ENCODE measurements at regions not wholly inside any gene's neighbourhood (a gene's known extent, or its start where the extent isn't known, plus 50 kb on each side); places are given as distances from the start of the nearest gene placed in this dataset.
A peak's percentile ranks its signal among the peaks of the same experiment; 100 is the strongest.
"Not testable (repeated sequence)": the region's sequence is repeated elsewhere in the genome, so short reads cannot be mapped to it uniquely, and the experiment has no call there.

DNA sequence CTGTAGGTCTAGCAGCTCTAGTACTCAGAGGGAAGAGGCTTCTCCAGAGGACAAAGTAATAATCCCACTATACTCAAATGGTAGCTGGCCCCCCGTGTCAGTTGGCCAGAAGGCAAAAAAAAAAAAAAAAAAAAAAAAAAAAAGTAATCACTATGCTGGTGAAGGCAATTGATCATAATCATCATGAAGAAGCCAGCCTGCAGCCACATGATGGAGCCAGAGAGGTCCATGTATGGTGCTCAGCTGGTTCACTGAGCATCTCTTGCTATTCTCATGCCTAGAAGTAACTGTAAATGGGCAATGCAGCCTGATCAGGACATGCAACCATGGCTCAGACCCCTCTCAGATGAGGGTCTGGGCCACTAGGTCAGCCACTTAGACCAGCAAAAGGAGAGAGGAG, 378.8 kb downstream of the MED13L start:
- no peak for DNase-seq (ENCODE audit: low read depth)

DNA sequence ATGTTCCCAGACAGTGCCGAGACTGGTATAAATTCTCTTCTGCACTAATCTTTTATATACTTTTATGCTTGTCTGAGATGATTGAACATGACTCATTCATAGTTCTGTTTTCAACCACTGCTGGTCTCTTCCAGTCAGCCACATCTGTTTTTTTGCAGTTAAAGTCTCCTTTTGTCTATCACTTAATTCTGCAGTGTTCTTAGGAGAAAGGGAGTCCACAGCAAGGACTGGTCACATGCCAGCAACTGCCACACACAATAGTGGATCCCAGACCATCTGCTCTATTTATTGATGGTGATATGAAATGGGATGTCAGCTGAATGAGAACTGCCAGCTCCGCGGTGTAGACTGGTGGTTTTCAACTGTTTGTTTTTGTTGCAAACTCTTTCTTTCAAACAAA, 379.8 kb downstream of the MED13L start:
- no peak for DNase-seq (ENCODE audit: low read depth)

DNA sequence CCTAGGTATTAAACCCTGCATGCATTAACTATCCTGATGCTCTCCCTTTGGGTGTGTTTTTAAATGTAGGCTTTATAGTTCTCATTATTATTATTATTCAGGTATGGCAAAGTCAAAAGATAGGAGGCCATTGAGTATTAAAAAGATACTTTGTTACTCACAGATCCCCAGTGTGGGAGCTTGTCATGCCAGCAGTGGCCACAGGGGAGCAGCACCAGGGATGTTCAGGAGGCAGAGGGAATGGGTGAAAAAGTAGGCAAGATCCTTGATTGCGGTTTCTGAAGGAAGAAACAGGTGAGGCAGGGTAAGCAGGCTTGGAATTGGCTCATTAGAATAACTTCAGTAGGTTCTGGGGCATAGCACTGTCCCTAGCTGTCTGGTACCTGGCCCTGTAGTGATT, 382.2 kb downstream of the MED13L start:
- DNase-seq (ENCODE audit: low read depth) = no peak

DNA sequence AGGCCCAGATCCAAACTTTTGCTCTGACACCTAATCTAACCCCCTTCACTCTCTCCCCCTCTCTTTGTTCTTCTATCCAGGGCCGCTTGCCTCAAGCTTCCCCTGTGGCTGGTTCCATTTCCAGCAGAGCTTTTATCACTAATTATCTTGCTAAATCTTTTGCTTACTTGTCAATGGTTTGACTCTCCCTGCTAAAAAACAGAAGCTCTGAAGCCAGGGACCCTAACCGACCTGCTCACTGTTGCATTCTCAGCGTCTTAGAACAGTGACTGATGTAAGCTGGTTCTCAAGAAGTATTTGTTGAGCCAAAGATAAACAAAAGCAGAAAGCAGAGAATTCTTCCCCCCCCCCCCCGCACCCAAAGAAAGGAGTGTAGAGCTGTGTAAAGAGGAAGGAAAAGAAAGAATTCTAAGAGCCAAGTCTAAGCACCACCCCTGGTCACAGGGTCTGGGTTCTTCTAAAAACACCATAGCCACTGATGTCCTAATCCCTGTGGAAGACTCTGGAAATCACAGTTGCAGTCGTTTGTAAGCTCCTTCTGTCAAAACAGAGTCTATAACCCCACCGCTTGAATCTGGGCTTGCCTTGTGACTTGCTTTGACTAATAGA, 385.8 kb downstream of the MED13L start:
- no peak for DNase-seq (ENCODE audit: low read depth)

DNA sequence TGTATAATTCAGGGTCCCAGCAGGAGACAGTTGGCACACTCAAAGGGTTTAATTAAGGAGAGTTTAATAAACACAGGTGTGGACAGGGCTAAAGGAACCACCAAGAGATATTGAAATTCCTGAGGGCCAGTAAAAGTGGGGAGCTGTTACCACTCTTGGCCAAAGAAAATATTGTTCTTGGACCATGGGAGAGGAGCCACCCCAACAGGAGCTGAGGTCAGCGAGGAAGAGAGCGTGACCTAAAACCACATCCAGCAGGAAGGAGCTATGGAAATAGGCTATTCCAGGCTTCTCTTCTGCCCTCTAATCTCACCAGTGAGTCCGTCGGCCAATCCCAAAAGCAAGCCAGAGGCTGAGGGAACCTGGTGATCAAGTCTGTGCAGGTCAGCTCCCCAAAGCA, 390.8 kb downstream of the MED13L start:
- no peak for DNase-seq (ENCODE audit: low read depth)

DNA sequence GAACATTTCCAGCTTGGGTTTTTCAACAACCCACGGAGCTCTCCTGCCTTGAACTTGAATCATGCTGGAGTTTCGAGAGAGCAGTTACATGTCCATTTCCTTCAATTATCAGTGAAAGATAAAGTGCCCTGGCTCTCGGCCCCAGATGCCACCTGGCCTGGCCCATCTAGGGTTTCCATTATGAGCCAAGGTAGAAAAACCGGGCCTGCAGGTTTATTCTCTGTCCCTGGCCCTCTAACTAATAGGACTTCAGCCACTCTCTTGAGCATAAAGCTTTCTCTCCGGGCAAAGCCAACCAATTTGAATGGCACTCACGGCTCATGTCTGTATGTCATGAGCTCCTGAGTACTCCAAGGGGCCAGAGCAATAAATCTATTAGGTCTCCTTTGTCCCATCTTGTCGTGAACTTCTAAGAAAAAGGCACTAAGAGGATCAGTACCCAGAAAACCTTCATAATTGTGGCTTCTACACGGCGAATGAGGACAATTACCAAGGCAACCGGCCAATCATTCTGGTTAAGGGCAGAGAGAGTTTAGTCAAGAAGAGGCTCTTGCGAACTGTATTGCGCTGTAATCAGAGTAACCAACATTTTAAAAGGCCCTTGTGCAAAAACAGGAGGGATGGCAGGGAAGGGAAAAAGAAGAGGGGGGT, 392.3 kb downstream of the MED13L start:
- DNase-seq (ENCODE audit: low read depth) = no peak

DNA sequence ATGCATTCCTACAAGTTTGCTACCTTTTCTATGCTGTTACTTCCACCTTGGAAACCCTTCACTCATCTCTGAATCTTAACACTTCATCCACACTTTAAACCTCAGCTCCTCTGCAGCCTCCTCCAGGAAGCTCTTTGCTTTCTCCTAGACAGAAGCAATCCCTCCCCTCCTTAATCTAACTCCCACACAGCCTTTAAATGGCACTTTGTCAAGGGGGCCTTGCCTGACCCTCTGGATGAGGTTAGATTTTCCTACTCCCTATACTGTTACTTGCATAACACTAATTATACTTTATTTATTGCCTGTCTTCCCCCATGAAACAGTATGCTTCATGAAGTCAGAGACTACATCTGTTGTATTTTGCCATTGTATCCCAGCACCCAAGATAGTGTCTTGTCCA, 394.6 kb downstream of the MED13L start:
- no peak for DNase-seq (ENCODE audit: low read depth)

DNA sequence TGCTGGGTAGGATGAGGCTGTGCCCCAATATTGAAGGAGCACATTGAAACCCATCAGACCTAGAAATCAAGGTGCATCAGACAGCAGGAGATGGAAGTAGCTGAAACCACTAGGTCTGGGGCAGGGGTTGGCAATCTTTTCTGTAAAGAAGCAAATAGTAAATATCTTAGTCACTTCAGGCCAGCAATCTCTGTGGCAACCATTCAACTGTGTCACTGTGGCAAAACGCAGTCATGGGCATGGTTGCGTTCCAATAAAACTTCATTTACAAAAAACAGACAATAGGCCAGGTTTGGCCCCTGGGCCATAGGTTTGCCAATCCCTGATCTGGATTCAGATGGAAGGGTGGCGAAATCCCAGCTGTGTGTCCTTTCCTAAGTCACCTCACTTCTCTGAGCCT, 397.3 kb downstream of the MED13L start:
- DNase-seq (ENCODE audit: low read depth) = no peak

DNA sequence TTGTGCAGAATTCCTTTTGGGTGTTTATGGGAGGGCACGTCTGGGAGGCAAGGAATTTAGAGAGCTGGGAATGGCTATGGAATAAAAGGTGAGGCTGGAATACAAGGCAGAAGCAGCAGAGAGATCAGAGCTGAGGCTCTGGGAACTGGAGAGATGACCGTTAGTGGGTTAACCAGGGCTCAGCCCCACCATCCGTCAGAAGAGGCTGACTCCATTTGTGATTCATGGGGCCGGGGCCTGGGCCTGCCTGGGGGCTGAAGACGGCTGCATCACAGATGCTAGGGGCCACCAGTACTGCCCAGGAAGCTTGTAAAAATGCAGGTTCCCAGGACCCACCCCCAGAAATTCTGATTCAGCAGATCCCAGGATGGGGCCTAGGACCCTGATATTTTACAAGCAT, 398.1 kb downstream of the MED13L start:
- DNase-seq (ENCODE audit: low read depth) = no peak

DNA sequence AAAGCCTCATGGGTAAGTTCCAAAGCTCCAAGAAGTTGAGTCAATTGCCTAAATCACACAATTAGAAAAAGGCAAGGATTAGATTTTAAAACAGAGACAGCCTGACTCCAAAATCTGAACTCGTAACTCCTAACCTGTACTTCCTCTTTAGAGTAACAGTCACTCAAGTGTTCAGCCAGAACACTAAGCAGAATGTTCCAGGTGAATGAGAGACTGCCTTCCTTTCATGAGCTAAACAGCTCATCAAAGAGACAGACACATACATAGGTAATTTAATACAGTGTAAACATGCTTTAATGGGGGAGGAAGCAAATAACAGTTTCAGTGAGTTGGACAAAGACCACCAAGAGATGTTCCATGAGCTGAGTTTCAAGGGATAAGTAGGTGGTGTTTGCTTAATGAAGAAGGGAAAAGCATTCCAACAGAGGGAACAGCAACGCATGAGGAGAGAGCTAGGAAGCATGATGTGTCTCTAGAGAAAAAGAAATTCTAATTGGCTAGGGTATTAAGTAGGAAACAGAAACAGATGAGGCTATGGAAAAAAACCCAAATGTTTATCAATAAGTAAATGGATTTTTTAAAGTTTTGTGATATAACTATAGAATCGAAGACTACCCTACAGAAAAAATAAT, 403.9 kb downstream of the MED13L start:
- DNase-seq (ENCODE audit: low read depth) = no peak

DNA sequence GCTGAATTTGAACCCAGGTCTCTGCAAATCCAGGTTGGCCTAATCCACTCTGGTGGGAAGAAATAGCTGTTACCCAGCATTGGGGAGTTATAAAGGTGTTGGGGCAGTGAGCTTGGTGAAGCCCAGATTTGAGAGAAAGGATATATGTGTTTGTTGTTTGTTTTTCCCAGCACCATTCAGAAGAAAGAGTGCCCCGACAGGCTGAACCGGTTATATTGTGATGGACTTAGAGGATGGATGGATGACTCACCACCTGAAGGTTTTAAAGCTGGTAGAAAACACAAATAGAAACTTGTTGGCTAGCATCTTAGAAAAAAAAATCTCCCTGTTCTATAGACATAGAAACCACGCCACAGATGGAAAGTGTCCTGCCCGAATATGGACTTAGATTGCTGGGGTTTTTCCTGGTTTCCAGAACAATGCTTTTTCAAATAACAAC, 404.6 kb downstream of the MED13L start:
- no peak for DNase-seq (ENCODE audit: low read depth)

DNA sequence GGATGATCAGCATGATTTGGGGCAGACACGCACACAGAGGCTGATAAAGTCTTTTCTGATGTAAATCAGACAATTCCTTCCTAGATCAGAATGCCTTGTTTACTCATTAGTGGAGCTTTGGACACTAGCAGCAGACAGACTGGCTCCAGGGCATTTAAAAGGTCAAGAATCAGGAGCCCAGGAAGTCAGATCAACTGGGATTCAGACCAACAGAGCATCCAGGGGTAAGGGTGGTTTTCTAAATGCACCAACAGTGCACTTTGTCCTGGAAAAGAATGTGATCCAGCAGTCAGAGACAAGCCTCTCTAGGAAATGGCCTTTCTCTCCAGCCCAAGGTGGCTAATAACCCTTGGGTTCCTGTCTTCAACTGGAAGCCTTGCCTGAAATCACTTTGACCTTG, 405.3 kb downstream of the MED13L start:
- DNase-seq (ENCODE audit: low read depth) = no peak

DNA sequence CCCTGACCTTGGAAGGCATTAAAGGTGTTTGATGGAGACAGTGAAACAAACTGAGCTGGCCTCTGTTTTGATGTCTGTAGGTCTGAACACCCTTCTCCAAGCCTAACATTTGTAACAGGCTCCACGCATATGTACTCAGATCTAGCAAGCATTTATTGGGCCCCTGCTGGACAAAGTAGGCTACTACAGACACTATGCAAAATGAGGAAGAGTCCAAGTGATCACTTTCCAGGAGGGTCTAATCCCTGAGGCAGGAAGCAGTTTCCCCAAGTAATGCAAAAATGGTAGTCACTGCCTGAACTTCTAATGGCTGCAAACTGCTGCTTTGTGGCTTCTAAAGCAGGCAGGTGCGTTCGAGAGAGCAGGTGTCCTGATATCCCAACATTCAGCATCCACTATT, 405.8 kb downstream of the MED13L start:
- DNase-seq (ENCODE audit: low read depth) = peak; percentile 37

DNA sequence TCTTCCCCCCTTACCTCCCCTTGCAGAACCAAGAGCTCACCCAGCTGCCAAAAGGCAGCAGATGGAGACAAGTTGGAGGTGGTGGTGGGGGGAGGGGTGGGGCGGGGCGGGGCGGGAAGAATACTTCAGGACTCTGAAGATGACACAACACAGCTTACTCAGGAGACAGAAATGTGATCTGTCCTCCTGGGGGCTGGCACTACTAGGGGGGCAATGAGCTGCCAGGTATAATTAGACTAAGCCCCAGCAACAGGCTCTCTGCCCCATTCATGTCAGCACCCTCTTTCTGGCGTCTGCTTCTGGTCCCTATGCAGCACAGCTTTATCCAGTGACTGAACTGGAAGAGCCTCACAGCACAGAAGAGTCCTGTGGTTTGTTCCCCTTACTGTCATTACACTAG, 407.0 kb downstream of the MED13L start:
- DNase-seq (ENCODE audit: low read depth) = no peak

DNA sequence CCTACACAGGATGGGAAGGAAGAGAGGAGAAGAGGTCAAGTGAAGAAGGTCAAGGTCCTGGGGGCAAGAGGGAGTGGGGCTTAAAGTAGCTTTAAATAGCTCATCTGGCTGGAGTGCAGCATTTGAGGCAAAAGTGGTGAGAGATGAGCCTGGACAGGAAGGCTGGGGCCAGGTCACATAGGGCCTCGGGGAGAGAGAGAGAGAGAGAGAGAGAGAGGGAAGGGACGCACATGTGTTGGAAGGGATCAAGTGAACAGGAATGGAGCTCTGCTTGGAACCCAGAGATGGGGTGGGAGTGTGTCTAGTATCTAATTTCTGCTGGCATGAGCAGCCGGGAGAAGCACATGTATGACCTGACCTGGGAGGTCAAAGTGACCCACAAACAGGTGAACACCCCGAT, 407.5 kb downstream of the MED13L start:
- no peak for DNase-seq (ENCODE audit: low read depth)

DNA sequence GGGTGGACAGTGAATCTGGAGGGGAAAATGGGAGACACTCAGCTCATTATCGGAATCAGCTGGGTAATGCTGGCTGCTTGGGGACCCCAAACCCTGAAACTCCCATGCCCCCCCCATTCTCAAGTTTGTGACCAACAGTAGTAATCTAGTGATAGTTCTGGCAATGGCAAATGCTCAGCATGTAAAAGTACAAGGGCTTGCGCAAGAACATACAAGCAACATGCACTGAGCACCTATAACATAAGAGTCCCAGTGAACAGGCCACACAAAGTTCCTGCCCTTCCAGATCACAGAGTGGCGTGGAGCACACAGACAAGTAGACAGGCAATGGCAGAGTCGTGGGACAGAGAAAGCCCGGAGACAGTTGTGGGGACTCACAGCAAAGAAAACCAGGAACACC, 407.9 kb downstream of the MED13L start:
- DNase-seq (ENCODE audit: low read depth) = no peak

DNA sequence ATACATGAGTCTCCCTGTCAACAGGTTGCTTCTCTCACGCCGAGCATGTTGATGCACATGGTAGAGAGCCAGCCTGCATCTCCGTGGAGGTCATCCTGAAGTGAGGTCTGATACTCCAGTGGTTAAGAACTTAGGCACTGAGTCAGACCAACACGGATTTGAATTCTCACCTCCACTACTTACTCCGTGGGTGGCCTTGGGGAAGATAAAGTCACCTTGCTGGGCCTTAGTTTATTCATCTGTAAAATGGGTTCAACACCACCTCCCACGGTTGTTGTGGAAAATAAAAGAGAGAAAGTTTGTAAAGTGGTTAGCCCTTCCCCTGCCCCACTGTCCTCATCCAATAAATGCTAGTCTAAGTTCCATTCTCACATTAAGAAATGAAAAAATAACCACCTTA, 408.9 kb downstream of the MED13L start:
- no peak for DNase-seq (ENCODE audit: low read depth)

DNA sequence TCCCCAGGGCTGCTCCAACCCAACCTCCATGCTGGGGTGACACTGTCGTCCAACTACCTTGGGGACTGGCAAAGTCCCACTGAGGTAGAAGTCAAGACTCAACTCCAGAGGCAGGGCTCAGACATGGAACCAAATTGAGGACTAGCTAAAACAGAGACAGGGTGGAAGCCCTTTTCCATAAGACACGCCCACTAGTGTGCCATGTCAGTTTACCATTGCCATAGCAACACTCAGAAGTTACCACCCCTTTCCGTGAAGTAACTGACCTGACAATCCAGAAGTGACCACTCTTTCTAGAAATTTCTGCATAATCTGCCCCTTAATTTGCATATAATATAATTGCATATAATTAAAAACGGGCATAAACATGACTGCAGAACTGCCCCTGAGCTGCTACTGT, 409.6 kb downstream of the MED13L start:
- no peak for DNase-seq (ENCODE audit: low read depth)

DNA sequence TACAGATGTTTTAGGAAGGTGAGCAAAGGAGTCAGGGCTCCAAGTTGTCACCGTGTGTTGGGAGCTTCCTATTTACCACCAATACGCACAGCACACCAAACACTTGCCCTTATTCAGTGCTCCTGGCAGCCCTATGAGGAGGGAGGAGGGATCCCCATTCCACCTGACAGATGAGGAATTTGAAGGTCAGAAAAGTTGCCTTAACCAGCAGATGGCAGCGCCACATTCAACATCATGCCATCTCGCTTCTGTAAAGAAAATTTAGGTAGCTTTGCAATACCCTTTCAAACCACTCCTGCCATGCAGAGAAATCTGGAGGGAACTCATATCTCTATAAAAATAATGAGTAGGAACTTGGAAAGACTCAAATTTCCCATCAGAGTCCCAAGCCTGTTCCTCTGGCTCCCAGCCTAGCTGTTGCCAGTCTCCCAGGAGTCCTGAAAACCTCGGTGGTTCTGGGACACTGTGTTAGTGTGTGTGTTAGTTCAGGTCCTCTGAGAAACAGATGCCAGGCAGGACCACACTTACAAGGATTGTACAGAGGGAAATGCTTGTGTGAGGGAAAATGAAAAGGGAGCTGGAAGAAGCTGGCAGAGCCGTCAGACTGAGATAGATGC, 410.5 kb downstream of the MED13L start:
- no peak for DNase-seq (ENCODE audit: low read depth)

DNA sequence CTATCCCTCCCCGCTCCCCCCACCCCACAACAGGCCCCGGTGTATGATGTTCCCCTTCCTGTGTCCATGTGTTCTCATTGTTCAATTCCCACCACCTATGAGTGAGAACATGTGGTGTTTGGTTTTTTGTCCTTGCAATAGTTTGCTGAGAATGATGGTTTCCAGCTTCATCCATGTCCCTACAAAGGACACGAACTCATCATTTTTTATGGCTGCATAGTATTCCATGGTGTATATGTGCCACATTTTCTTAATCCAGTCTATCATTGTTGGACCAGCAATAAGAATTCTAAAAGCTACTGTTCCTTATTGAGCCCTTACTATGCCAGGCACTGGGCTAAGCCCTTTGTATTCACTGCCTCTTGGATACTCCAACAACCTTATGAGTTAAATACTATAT, 411.2 kb downstream of the MED13L start:
- not testable (repeated sequence) for DNase-seq (ENCODE audit: low read depth)

DNA sequence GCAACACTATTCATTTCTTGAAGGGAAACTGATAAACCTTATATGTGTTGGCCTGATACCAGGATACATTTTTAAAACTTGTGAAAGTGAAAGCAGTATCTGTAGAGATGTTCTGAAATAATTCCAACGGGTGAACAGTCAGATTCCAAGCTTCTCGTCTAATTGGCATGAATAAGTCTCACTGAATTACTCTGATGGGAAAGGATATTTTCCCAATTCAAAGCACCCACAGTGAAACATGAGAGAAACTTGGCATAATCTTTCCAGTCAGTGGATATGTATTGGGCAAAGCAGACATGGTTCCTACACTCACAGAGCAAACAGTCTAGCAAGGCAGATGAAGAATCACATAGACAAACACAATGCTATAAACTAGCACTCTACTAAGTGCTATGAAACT, 413.1 kb downstream of the MED13L start:
- DNase-seq (ENCODE audit: low read depth) = no peak

DNA sequence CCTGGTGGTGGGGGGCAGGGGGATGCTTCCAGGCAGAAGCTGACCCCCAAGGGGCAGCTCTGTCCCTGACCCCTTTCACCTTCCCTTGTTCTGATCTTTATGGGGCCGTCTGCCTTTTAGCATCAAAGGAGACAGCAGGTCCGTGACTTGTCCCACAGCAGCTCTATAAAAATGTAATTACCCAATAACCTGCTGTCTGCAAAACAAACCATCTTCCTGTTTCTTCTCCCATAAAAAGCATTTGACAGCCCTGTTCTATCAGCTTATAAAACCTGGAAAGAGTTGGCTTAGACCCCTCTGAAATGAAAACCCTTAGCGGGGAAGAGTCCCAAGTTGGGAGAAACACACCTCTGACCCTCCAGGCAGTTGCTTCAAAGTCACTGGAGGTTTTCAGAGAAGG, 416.9 kb downstream of the MED13L start:
- DNase-seq (ENCODE audit: low read depth) = no peak

DNA sequence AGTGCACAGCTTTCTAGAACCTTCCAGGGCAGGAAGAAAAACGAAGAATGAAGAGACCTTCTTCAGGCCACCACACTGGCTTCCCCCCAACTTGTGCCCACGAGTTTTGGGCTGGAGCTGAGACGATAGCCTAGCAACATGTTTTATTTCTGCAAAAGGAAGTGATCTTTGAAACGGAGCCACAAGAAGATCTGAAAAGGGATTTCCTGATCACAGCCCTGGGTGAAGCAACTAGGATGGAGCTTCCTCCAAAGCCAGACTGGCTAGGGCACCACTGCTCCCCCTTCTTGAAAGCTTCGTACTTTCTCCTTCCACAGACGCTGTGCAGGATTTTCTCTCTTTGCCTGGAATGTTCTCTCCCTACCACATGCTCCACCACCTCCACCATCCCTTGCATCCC, 418.3 kb downstream of the MED13L start:
- DNase-seq (ENCODE audit: low read depth) = no peak

All from HT1080 (cell line).